ENCODE measurements at regions not wholly inside any gene's neighbourhood (a gene's known extent, or its start where the extent isn't known, plus 50 kb on each side); places are given as distances from the start of the nearest gene placed in this dataset.

GRCh38 chr5:3216386-3216785 is 379.2 kb upstream of the IRX1 start (continued):
- TF ChIP-seq CHD7 (IDR thresholded peaks at IDR 0.05; ENCODE audit: insufficient replicate concordance, low read length) (no peak), YY1 (IDR thresholded peaks at IDR 0.05; ENCODE audit: low read depth, low read length) (no peak), FOSL1 (IDR thresholded peaks at IDR 0.05; ENCODE audit: insufficient read depth, low read depth, low read length) (no peak), SP2 (IDR thresholded peaks at IDR 0.05; ENCODE audit: low read length) (no peak), HDAC6 (IDR thresholded peaks at IDR 0.05; ENCODE audit: low read depth, low read length) (no peak), SIRT6 (IDR thresholded peaks at IDR 0.05; ENCODE audit: low read length) (no peak), EP300 (IDR thresholded peaks at IDR 0.05; ENCODE audit: borderline replicate concordance in 1 of 2, low read depth in 2 of 2, low read length in 2 of 2) (no peak), EGR1 (IDR thresholded peaks at IDR 0.05; ENCODE audit: borderline replicate concordance, low read depth, low read length) (no peak), CREB1 (IDR thresholded peaks at IDR 0.05) (no peak), CHD1 (IDR thresholded peaks at IDR 0.05; ENCODE audit: low read depth, low read length) (no peak)
